Osteocyte (in vitro differentiated cells): ENCODE measurements at regions not wholly inside any gene's neighbourhood (a gene's known extent, or its start where the extent isn't known, plus 50 kb on each side); places are given as distances from the start of the nearest gene placed in this dataset.

Experiments used
- DNase-seq: peaks from one replicate; pipeline ENCODE4 v3.0.0; 2021; ENCODE audit warnings: mixed read lengths; ENCODE audit not compliant: unreplicated experiment; ENCODE audit errors: extremely low spot score
- H3K27ac Mint-ChIP-seq: one replicate; pipeline ENCODE4 v1.8.0; 2021; ENCODE audit warnings: mild to moderate bottlenecking, mixed read lengths; ENCODE audit not compliant: unreplicated experiment
- H3K27me3 Mint-ChIP-seq: one replicate; pipeline ENCODE4 v1.8.0; 2021; ENCODE audit warnings: mixed read lengths; ENCODE audit not compliant: unreplicated experiment
- H3K36me3 Mint-ChIP-seq: one replicate; pipeline ENCODE4 v1.8.0; 2021; ENCODE audit warnings: mixed read lengths; ENCODE audit not compliant: unreplicated experiment
- H3K4me1 Mint-ChIP-seq: one replicate; pipeline ENCODE4 v1.8.0; 2021; ENCODE audit warnings: mixed read lengths; ENCODE audit not compliant: unreplicated experiment
- H3K4me3 Mint-ChIP-seq: one replicate; pipeline ENCODE4 v1.8.0; 2021; ENCODE audit warnings: mild to moderate bottlenecking, moderate library complexity, mixed read lengths; ENCODE audit not compliant: unreplicated experiment
- H3K9me3 Mint-ChIP-seq: one replicate; pipeline ENCODE4 v1.8.0; 2021; ENCODE audit warnings: mixed read lengths; ENCODE audit not compliant: unreplicated experiment
- TF ChIP-seq, protein P1 (sequence below): fragments of 200-600 bp; sonication (generic); IDR thresholded peaks from 2 replicates; pipeline ENCODE4 v1.5.0; 2021; ENCODE audit warnings: antibody characterized with exemption, mild to moderate bottlenecking, moderate library complexity

DNA sequence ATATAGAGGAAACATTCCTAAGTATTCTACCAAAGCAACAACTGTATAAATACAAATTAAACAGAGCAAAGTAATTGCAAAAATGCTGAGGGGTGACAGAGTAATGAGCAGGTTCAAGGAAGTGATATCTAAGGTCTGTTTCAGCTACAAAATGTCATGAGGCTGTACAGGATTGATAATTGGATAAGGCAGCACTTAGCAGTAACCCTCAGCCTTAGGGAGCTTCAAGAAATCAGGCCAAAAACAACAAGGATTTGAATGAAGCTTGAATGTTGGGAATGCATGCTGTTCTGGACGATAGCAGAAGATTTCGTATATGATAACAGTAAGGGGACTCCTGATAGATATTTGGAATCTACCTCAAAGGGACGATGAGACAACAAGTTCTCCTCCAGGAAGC is 142.0 kb upstream of the MMADHC start:
- Mint-ChIP-seq H3K36me3 (no peaks in the 10 kb centered on the region), H3K27me3 (no peaks in the 10 kb centered on the region), H3K4me3 (no peak overlapping the region), H3K27ac (peak overlapping the region; percentile 23), H3K9me3 (no peaks in the 10 kb centered on the region), H3K4me1 (peaks cover 77% of the 10 kb centered on the region)
- no peak for DNase-seq
- TF ChIP-seq, protein P1, sequence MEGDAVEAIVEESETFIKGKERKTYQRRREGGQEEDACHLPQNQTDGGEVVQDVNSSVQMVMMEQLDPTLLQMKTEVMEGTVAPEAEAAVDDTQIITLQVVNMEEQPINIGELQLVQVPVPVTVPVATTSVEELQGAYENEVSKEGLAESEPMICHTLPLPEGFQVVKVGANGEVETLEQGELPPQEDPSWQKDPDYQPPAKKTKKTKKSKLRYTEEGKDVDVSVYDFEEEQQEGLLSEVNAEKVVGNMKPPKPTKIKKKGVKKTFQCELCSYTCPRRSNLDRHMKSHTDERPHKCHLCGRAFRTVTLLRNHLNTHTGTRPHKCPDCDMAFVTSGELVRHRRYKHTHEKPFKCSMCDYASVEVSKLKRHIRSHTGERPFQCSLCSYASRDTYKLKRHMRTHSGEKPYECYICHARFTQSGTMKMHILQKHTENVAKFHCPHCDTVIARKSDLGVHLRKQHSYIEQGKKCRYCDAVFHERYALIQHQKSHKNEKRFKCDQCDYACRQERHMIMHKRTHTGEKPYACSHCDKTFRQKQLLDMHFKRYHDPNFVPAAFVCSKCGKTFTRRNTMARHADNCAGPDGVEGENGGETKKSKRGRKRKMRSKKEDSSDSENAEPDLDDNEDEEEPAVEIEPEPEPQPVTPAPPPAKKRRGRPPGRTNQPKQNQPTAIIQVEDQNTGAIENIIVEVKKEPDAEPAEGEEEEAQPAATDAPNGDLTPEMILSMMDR = no peak

DNA sequence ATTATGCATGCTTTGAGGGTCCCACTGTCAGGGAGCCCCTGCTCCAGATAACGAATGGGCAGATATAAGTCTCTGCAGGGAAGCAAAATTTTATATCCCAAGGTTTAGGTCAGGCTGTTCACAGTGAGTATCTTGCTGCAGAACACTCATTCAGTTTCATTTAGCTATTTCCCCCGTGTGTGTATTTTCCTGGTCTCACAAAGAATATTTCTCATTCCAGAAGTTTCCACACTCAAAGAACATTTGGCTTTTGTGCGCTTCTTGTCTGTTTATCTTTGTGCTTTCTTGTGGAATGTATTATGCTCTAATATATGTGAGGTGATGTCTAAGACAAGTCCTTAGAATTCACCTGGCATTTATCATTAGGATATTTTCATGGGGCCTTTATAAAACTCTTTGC is 140.4 kb upstream of the MMADHC start:
- Mint-ChIP-seq H3K27me3 (no peaks in the 10 kb centered on the region), H3K4me1 (peaks cover 60% of the 10 kb centered on the region), H3K27ac (no peak overlapping the region), H3K4me3 (no peak overlapping the region), H3K36me3 (no peaks in the 10 kb centered on the region), H3K9me3 (peaks cover under 1% of the 10 kb centered on the region)
- DNase-seq = no peak
- TF ChIP-seq, protein P1 = no peak

DNA sequence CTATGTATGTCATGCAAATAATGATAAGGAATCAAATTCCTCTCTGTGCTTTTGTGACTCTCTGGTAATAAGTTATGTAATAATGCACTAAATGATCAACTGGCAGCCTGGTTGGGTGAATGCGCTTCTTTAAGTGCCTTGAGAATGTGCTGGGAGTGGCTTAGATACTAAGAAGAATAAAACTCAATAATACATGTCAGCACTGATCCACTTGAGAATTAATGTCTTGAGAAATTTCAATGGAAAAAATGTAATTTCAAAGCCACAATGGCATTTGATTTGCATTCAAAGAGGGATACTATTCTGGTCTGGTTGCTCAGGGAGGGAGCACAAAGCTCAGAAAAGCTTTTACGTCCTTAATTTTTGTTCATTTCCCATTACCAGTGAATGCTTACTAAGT is 137.7 kb upstream of the MMADHC start:
- peaks cover 2% of the 10 kb centered on the region for H3K36me3 Mint-ChIP-seq

DNA sequence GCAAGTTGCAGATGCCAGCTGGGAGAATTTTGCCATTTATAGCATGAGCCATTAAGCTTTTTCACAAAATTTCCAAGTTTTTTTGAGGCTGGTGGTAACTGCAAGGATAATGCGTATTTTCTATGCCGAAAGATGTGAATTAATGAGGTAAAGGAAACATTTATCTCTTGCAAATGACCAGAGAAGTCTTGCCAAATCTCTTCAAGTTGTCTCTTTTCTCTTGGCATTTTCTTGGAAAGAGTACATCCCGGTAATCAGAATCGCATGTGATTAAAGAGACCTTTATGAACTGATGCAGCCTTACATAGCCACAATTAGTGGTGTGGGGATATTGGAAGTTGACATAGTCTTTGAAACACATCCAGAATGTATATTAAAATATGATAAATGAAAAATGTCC is 136.5 kb upstream of the MMADHC start:
- Mint-ChIP-seq H3K4me1 (peaks cover 40% of the 10 kb centered on the region), H3K4me3 (no peak overlapping the region), H3K36me3 (peaks cover 2% of the 10 kb centered on the region), H3K9me3 (peaks cover 4% of the 10 kb centered on the region), H3K27me3 (peaks cover 2% of the 10 kb centered on the region), H3K27ac (no peak overlapping the region)
- no peak for DNase-seq
- TF ChIP-seq, protein P1 = no peak

More for the DNA sequence above, 137.7 kb upstream of the MMADHC start:
- H3K27ac Mint-ChIP-seq = no peak overlapping the region
- H3K4me3 Mint-ChIP-seq = no peak overlapping the region
- H3K4me1 Mint-ChIP-seq = peaks cover 43% of the 10 kb centered on the region
- TF ChIP-seq, protein P1 = no peak
- peaks cover 4% of the 10 kb centered on the region for H3K9me3 Mint-ChIP-seq
- no peak for DNase-seq
- H3K27me3 Mint-ChIP-seq = peaks cover 2% of the 10 kb centered on the region

DNA sequence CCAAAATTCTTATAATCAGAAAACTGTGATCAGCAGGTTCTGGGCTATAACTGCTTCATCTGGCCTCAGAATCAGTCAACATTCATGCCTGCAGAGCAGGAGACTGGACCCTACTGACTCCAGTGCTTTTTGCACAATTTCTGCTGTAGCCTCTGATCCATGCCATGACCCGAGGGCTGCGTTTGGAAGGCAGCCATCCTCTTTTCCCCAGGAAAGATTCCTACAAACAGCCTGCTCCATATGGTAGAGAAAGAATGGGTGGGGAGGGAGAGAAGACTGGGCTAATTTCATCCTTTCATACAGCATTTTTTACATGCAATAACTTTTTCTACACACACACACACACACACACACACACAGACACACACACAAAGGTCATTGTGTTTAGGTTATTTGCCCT is 133.0 kb upstream of the MMADHC start:
- peaks cover 2% of the 10 kb centered on the region for H3K27me3 Mint-ChIP-seq
- H3K4me3 Mint-ChIP-seq = no peak overlapping the region
- TF ChIP-seq, protein P1 = no peak
- no peak for DNase-seq
- H3K27ac Mint-ChIP-seq = no peak overlapping the region
- H3K36me3 Mint-ChIP-seq = peaks cover 2% of the 10 kb centered on the region
- H3K4me1 Mint-ChIP-seq = peaks cover 30% of the 10 kb centered on the region
- peaks cover 4% of the 10 kb centered on the region for H3K9me3 Mint-ChIP-seq
